Vagina (tissue), 2 donors: ENCODE measurements at regions not wholly inside any gene's neighbourhood (a gene's known extent, or its start where the extent isn't known, plus 50 kb on each side); places are given as distances from the start of the nearest gene placed in this dataset.

Source experiments
- CTCF ChIP-seq, 3 experiments: fragments of 450-650 bp in 2 of 3; fragments of 200-600 bp in 1 of 3; sonication (generic) in 1 of 3; IDR thresholded peaks; one replicate each; pipeline ENCODE4 v1.5.1; 2017 to 2019; ENCODE audit warnings: antibody characterized with exemption in 3 of 3, mild to moderate bottlenecking in 2 of 3, moderate library complexity in 2 of 3
- POLR2A ChIP-seq, 2 donors: fragments of 450-650 bp; IDR thresholded peaks; one replicate each; pipeline ENCODE4 v1.6.1; 2017; ENCODE audit warnings: antibody characterized with exemption in 2 of 2, mild to moderate bottlenecking in 2 of 2, moderate library complexity in 2 of 2

- TF ChIP-seq CTCF (IDR thresholded peaks at IDR 0.05), result no peak
- TF ChIP-seq POLR2A (IDR thresholded peaks at IDR 0.05), result no peak
These were observed 119.7 kb downstream of the PSMG1 start for GRCh38 chr21:39063517-39063916.
